Stimulated activated CD8-positive, alpha-beta memory T cell treated with anti-CD3 and anti-CD28 coated beads, Interleukin-15, amount 100 ng/mL, for 4 hours (primary cell): ENCODE measurements at regions not wholly inside any gene's neighbourhood (a gene's known extent, or its start where the extent isn't known, plus 50 kb on each side); places are given as distances from the start of the nearest gene placed in this dataset.
"Not testable (repeated sequence)": the region's sequence is repeated elsewhere in the genome, so short reads cannot be mapped to it uniquely, and the experiment has no call there.

Experiments used
- DNase-seq, 2 donors: peaks; one replicate each; pipeline ENCODE4 v3.0.0-alpha.2; 2020; ENCODE audit warnings: low read depth in 2 of 2

- DNase-seq = not testable (repeated sequence)
These were observed 51.8 kb upstream of the SLC39A8 start for GRCh38 chr4:102397056-102397455.

DNA sequence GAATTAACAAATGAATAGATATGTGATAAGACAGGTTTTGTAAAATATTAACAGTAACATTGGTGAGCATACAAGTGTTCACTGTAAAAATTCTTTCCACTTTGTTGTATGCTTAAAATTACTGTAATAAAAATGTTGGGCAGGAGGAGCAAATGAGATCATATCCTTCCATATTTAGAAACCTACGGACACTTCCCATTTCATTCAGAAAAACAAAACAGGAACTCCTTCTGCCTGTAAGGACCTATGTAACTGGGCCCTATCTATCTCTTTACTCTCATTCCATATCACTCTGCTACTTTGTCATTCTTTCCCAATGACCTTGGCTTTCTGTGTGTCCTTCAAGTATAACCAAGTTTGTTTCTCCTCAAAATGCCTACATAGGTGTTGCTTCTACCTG lies 53.7 kb upstream of the SLC39A8 start:
- DNase-seq = no peak

GRCh38 chr4:102400898-102401297 lies 55.6 kb upstream of the SLC39A8 start:
- no peak for DNase-seq

DNA sequence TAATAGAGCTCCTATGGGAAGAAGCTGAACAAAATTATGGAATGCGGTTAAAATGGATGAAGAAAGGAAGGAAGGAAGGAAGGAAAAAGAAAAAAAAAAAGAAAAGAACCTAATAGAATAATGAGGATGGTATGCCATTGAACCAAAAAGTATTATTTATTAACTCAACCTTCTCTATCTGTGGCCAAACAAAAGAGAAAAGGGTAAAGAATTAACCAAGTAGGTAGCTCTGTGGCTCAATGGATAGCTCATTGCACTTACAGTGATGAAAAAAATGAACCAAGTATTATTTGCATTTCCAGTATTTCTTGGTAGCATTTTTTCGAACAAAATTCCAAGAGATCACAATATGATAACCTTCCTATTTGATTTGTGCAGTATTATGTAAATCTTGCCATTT lies 56.9 kb upstream of the SLC39A8 start:
- no peak for DNase-seq

DNA sequence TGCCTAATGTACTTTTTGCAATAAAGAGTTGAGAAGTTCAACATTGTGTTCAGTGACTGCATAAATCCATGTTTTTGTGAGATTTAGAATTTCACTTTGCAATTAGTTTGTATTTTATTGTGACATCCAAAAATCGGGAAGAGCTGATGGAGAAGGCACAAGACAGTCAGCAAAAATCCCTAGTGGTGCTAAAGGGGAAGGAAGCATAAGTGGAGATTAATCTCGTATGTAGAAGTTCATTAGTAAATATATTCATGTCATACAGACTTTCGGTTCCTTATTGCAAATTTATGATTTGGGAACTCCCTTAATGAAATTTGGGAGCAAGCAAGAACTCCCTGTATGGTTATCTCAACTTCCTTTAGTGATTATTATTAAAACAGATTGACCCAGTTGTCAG lies 57.8 kb upstream of the SLC39A8 start:
- DNase-seq = no peak

GRCh38 chr4:102404431-102404969 lies 59.2 kb upstream of the SLC39A8 start:
- DNase-seq = no peak

DNA sequence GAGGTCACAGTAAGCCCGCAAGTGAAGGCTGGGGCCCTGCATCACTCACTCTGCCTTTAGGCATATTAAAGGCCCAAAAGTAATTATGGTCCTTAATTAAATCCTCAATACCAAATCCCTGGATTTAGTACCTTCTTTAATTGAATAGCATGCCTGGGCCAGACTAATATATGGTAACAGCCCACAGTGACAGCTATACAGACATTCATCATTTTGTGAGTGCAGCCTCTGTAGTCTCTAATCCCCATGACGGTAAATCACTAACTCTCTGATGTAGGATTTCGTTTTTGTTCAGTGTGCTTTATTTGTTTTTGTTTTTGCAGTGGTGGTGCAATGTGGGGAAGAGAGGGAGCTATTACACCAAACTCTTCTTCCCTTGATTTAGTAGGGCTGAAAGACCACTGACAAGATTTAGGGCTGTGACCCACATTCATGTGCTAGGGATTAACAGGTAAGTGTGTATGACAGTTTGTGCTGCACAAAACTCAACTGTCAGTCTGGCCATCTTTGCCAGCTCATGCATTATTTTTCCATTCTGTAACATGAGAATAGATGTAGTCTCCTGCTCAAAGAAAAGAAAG lies 60.6 kb upstream of the SLC39A8 start:
- no peak for DNase-seq

- not testable (repeated sequence) for DNase-seq
These were observed 65.6 kb upstream of the SLC39A8 start for GRCh38 chr4:102410884-102411283.

- no peak for DNase-seq
These were observed 66.1 kb upstream of the SLC39A8 start for GRCh38 chr4:102411408-102411807.

DNA sequence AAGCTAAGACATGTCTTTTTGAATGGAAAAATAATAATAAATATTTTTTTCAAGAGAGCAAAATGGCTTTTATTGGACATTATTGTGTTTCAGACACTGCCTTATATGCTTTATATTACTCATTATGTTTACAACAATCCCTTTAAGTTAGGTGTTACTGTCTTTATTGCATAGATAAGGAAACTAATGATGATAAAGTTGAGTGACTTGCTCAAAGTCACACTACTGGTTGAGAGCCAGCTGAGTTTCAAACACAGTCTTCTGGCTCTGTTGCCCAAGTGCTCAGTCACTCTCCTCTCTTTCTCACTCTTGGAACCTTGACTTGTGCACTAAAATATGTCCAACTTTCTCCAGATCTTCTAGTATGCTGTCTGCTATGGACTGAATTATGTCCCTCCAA lies 71.5 kb upstream of the SLC39A8 start:
- DNase-seq = no peak

DNA sequence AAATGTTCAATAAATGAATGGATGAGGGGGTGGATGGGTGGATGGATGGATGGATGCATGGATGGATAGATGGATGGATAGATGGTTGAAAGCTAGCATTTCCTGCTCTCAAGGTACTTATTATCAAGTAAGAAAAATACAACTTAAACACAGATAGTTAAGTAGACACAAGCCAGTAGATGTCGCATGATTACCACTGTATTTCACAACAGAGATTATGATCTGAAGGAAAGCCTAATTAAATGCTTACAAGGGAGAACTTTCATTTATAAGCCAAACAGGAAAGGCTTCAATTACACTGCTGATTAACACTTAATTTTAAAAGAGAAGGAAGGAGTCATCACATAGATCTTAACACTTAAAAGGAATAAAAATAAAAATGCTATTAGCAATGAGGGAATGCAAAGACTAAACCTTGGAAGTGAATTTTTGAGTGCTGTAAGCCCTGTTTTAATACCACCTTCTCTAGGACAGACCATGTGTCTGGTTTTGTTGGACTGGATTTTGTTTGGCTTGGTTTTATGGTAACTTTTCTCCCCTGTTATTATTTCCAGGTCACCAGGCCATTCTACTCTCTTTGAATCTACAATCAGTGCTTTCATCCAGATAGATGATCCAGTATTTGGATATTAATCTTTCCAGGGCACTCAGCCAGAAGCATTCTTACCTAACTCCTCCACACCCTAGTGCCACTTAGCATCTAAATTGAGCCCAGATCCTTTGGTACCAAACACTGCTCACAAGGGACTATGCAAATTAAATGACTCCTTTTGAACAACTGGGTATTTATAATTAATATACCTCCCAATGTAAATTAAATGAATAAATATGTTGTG lies 75.5 kb upstream of the SLC39A8 start:
- DNase-seq = no peak

DNA sequence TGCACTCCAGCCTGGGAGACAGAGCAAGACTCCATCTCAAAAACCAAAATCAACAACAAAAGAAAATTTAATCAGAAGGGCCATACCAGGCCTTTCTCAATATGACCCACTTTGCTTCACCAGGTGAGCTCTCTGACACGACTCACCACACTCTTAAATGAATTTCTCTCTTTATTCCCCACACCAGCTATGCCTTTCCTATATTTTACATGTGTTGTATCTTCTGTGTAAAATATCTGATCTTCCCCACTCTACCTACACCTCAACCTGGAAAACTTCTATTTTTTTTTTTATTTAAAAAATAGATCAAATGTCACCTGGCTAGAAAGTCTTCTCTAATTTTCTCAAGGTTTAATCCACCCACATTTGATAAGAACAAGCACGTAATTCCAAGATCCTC lies 77.6 kb upstream of the SLC39A8 start:
- DNase-seq = no peak

DNA sequence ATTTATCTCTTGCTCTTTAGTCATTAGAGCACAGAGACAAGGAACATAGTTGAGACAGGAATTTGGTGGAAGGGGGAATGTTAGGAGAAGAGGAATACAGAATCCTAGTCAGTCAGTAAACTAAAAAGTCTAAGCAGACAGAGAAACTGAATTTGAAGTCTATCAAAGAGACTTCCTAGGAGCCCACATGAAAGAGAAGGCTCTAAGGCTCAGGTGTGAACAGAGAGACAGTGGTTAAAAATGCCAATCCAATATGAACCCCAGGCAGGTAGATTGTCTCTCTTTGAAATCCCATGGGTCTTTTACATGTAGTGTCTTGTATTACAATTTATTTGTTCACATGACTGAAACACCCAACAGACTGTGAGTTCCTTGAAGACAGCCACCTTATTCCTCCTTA lies 77.8 kb upstream of the NFKB1 start:
- no peak for DNase-seq

DNA sequence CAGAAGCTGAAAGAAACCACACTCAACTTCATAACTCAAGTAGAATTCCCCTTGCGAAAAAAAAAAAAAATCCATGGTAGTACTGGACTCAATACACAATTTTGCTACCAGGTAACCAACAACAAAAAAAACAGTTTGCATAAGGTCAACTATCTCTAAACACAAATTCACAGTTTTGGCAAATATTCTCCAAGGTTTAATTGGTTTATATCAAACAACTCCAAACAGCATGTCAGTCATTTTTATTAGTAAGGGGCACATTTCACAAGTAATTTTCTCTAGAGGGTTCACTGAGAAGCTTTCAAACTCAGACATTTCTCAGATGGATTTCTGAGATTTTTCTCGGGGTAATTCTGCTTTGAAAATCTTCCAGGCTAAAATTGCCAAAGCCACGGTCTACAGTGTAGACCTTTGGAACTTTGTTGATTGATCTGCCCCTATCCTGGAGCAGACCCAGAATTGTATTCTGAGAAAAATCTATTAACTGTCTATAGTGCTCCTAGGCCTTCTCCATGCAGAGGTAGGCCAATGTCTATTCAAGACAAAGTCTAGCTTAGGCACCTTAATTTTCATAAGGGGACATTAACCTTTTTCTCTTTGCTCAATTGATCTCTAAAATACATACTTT lies 73.7 kb upstream of the NFKB1 start:
- no peak for DNase-seq

DNA sequence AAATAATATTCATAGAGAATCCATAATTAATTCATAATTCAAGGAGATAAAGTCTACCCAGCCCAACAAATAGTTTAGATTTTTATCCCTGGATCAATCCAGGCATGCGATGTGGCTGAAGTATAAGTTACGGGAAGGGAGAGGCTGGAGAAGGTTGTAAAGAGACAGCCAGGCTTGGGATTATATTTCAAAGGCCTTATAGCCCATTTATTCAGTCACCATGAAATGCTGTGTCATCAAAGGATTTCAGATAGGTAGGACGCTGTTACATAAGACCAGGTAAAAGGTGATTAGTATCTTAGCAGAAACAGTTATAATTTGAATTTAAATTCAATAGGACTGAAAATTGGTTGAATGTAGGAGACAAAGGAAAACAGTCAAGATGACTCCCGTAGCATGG lies 73.0 kb upstream of the NFKB1 start:
- no peak for DNase-seq

- DNase-seq = no peak
These were observed 71.6 kb upstream of the NFKB1 start for GRCh38 chr4:102429553-102429952.

GRCh38 chr4:102430461-102430910 lies 70.7 kb upstream of the NFKB1 start:
- no peak for DNase-seq

GRCh38 chr4:102431608-102431961 lies 69.6 kb upstream of the NFKB1 start:
- no peak for DNase-seq

DNA sequence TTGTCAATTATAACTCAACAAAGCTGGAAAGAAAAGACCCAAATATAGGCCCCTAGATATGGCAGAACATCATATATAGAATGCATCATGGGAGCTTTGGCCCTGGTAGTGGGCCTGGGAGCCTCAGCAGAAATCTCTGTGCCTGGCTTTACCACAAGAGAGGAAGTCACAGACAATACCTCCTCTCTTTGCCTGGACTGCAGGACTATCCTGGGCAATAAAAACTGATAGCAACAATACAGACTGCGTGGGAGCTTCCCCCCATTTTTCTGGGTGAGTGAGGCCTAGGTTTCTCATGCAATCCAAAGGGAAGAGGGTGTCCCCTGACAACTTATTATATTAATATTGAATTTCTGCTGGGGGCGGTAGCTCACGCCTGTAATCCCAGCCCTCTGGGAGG lies 64.0 kb upstream of the NFKB1 start:
- no peak for DNase-seq

DNA sequence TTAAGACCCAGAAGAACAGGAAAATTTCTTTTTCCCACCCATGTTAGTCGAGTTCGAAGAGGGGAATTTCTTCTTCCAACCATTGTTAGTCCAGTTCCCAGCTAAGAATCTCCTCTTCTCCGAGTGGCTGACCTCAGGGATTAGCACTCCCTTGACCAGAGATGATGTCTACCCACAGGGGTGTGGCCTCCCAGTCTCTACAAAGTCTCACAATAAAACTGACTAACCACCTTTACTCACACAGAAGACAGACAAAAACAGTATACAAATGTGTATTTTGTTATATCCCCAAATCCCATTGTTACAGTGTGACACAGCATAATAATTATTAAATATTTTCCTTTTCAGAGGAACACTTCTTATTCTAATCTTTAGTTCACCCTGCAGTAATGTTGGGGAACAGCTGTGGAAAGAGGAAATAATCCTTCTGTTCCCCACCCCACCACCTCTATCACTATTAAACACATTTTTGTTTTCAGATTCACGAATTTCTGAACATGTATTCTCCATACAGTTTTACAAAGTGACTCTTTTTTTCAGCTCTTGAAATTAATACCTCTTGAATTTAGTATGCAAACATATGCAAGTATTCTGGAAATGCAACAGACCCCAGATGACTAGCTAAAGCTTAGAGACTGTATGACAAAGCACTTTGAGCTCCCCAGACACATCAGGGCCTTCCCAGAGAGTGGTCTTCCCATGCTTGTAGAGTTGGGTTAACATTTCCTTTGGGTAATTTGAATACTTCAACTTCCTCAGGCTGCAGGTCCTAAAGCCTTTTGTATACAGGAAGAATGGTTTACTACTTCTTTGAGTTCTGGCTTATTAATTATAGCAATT lies 62.5 kb upstream of the NFKB1 start:
- DNase-seq = no peak

DNA sequence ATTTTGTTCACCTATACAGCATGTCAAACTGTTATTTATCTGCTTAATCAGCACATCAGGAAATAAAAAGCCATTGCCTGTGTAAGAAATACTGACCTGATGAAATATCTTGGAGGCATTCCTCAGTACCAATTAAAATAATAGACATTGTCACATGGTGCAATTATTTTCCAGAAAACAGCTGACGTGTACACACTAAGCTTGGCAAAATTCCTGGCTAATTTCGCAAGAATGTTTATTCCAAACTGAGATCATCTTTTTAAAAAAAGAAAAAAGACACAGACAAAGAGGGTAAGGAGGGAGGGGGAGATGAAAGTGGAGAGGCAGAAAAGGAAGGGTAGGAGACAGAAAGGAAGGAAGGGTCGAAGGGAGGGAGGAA lies 61.9 kb upstream of the NFKB1 start:
- no peak for DNase-seq

- no peak for DNase-seq
These were observed 61.3 kb upstream of the NFKB1 start for GRCh38 chr4:102439812-102440211.
